Mesothelial cell of epicardium (in vitro differentiated cells): ENCODE measurements at regions not wholly inside any gene's neighbourhood (a gene's known extent, or its start where the extent isn't known, plus 50 kb on each side); places are given as distances from the start of the nearest gene placed in this dataset.

Experiments
- DNase-seq, 2 experiments: peaks; one replicate each; pipeline ENCODE4 v3.0.0; 2021; ENCODE audit warnings: low spot score in 2 of 2; ENCODE audit not compliant: unreplicated experiment in 2 of 2
- H3K27ac Mint-ChIP-seq: 2 replicates; pipeline ENCODE4 v1.8.0; 2021; ENCODE audit warnings: mixed read lengths
- H3K27me3 Mint-ChIP-seq: 2 replicates; pipeline ENCODE4 v1.8.0; 2021; ENCODE audit warnings: low read depth, mixed read lengths
- H3K36me3 Mint-ChIP-seq: 2 replicates; pipeline ENCODE4 v1.8.0; 2021; ENCODE audit warnings: mixed read lengths
- H3K4me1 Mint-ChIP-seq: 2 replicates; pipeline ENCODE4 v1.8.0; 2021; ENCODE audit warnings: mixed read lengths
- H3K4me3 Mint-ChIP-seq: 2 replicates; pipeline ENCODE4 v1.8.0; 2021; ENCODE audit warnings: mild to moderate bottlenecking, moderate library complexity, mixed read lengths
- H3K9me3 Mint-ChIP-seq: 2 replicates; pipeline ENCODE4 v1.8.0; 2021; ENCODE audit warnings: mixed read lengths
- TF ChIP-seq, protein P1 (sequence below): fragments of 200-600 bp; sonication (generic); IDR thresholded peaks from one replicate; pipeline ENCODE4 v1.5.0; 2021; ENCODE audit warnings: antibody characterized with exemption; ENCODE audit not compliant: unreplicated experiment

GRCh38 chr1:87887100-87887499 is 558.4 kb downstream of the LMO4 start:
- DNase-seq = no peak
- Mint-ChIP-seq H3K27ac (no peak overlapping the region), H3K4me1 (peaks cover 9% of the 10 kb centered on the region), H3K27me3 (no peaks in the 10 kb centered on the region), H3K4me3 (no peak overlapping the region), H3K36me3 (no peaks in the 10 kb centered on the region), H3K9me3 (no peaks in the 10 kb centered on the region)
- TF ChIP-seq, protein P1, sequence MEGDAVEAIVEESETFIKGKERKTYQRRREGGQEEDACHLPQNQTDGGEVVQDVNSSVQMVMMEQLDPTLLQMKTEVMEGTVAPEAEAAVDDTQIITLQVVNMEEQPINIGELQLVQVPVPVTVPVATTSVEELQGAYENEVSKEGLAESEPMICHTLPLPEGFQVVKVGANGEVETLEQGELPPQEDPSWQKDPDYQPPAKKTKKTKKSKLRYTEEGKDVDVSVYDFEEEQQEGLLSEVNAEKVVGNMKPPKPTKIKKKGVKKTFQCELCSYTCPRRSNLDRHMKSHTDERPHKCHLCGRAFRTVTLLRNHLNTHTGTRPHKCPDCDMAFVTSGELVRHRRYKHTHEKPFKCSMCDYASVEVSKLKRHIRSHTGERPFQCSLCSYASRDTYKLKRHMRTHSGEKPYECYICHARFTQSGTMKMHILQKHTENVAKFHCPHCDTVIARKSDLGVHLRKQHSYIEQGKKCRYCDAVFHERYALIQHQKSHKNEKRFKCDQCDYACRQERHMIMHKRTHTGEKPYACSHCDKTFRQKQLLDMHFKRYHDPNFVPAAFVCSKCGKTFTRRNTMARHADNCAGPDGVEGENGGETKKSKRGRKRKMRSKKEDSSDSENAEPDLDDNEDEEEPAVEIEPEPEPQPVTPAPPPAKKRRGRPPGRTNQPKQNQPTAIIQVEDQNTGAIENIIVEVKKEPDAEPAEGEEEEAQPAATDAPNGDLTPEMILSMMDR = no peak

DNA sequence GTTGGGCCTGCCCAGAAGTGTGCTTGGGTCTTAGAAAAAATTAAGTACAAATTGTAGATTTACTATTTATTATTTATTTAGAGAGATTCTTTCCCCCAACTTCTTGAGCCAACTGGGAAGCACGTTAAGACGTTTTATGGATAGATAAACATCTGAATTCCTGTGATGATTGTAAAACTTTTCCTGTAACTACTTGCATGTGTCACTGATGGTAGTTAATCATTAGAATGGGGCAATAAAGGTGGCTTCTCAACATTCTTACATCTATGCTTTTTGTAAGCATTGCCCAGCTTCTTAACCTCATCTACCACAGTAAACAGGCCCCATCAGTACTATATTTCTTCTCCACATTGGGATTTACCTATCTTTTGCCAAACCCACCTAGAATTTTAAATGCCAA is 559.8 kb downstream of the LMO4 start:
- H3K4me3 Mint-ChIP-seq = no peak overlapping the region
- TF ChIP-seq, protein P1 = no peak
- H3K27me3 Mint-ChIP-seq = no peaks in the 10 kb centered on the region
- H3K27ac Mint-ChIP-seq = no peak overlapping the region
- DNase-seq = no peak
- no peaks in the 10 kb centered on the region for H3K9me3 Mint-ChIP-seq
- H3K4me1 Mint-ChIP-seq = peaks cover 3% of the 10 kb centered on the region
- H3K36me3 Mint-ChIP-seq = no peaks in the 10 kb centered on the region

GRCh38 chr1:87894062-87894461 is 565.4 kb downstream of the LMO4 start:
- peaks cover 21% of the 10 kb centered on the region for H3K4me1 Mint-ChIP-seq
- H3K27ac Mint-ChIP-seq = no peak overlapping the region
- no peaks in the 10 kb centered on the region for H3K36me3 Mint-ChIP-seq
- no peak for DNase-seq
- TF ChIP-seq, protein P1 = no peak
- H3K4me3 Mint-ChIP-seq = no peak overlapping the region
- no peaks in the 10 kb centered on the region for H3K27me3 Mint-ChIP-seq
- H3K9me3 Mint-ChIP-seq = no peaks in the 10 kb centered on the region

- Mint-ChIP-seq H3K27me3 (no peaks in the 10 kb centered on the region), H3K4me1 (peaks cover 40% of the 10 kb centered on the region), H3K27ac (peak overlapping the region; percentile 14), H3K4me3 (no peak overlapping the region), H3K36me3 (no peaks in the 10 kb centered on the region), H3K9me3 (no peaks in the 10 kb centered on the region)
- TF ChIP-seq, protein P1 = no peak
- no peak for DNase-seq
These were observed 568.8 kb downstream of the LMO4 start for GRCh38 chr1:87897481-87897880.

- Mint-ChIP-seq H3K4me3 (no peak overlapping the region), H3K4me1 (peaks cover 50% of the 10 kb centered on the region), H3K27me3 (no peaks in the 10 kb centered on the region), H3K27ac (peak overlapping the region; percentile 79), H3K9me3 (no peaks in the 10 kb centered on the region), H3K36me3 (no peaks in the 10 kb centered on the region)
- DNase-seq = no peak
- TF ChIP-seq, protein P1 = no peak
These were observed 569.8 kb downstream of the LMO4 start for GRCh38 chr1:87898431-87898830.

GRCh38 chr1:87899017-87899416 is 570.3 kb downstream of the LMO4 start:
- Mint-ChIP-seq H3K4me1 (peaks cover 56% of the 10 kb centered on the region), H3K27me3 (no peaks in the 10 kb centered on the region), H3K4me3 (no peak overlapping the region), H3K9me3 (no peaks in the 10 kb centered on the region), H3K27ac (peak overlapping the region; percentile 79), H3K36me3 (no peaks in the 10 kb centered on the region)
- no peak for DNase-seq
- TF ChIP-seq, protein P1 = no peak
